ENCODE measurements at regions not wholly inside any gene's neighbourhood (a gene's known extent, or its start where the extent isn't known, plus 50 kb on each side); places are given as distances from the start of the nearest gene placed in this dataset.
"Not testable (repeated sequence)": the region's sequence is repeated elsewhere in the genome, so short reads cannot be mapped to it uniquely, and the experiment has no call there.

DNA sequence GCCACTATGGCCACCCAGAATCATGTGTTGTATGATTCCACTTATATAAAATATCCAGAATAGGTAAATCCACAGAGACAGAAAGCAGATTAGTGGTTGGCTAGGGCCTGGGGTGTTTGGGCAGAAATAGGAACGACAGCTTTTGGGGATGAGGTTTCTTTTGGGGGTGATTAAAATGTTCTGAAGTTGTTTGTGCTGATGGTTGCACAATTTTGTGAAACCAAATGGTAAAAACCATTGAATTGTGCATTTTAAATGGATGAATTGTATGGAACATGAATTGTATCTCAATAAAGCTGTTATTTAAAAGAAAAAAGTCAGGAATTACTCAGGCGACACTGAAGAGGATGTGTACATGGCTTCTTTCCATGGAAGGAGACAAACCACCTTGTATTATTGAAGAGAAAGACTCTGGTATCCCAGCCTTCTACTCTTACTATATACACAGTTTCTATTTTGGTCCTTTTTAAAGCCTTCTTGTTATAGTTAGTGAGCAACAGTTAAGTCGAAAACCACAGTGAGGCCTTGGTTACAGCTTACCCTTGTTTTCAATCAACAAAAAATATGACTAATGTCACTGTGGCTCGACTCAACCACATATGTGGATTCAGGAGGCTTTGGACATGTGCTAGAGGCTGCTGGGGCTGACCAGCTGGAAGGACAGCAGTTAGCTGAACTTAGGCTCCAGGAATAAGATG, 57.1 kb upstream of the KMT2E start:
- Histone ChIP-seq H3K4me3 (no peak overlapping the region), H3K27me3 (no peaks in the 10 kb centered on the region), H3K9me3 (no peaks in the 10 kb centered on the region), H3K27ac (no peak overlapping the region), H3K36me3 (no peaks in the 10 kb centered on the region), H3K4me1 (no peaks in the 10 kb centered on the region)
- intact Hi-C loops (cut with DNase I; ENCODE audit: low total_unique reads): no loop called here
- DNase-seq (ENCODE audit: low spot score in 2 of 2): no peak
- TF ChIP-seq POLR2AphosphoS5 (IDR thresholded peaks at IDR 0.05): no peak
- TF ChIP-seq, protein P1, sequence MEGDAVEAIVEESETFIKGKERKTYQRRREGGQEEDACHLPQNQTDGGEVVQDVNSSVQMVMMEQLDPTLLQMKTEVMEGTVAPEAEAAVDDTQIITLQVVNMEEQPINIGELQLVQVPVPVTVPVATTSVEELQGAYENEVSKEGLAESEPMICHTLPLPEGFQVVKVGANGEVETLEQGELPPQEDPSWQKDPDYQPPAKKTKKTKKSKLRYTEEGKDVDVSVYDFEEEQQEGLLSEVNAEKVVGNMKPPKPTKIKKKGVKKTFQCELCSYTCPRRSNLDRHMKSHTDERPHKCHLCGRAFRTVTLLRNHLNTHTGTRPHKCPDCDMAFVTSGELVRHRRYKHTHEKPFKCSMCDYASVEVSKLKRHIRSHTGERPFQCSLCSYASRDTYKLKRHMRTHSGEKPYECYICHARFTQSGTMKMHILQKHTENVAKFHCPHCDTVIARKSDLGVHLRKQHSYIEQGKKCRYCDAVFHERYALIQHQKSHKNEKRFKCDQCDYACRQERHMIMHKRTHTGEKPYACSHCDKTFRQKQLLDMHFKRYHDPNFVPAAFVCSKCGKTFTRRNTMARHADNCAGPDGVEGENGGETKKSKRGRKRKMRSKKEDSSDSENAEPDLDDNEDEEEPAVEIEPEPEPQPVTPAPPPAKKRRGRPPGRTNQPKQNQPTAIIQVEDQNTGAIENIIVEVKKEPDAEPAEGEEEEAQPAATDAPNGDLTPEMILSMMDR (IDR thresholded peaks at IDR 0.05): no peak
- TF ChIP-seq POLR2A (IDR thresholded peaks at IDR 0.05): no peak

GRCh38 chr7:104958371-104958865, 55.6 kb upstream of the KMT2E start:
- H3K27me3 ChIP-seq: no peaks in the 10 kb centered on the region
- H3K36me3 ChIP-seq: no peaks in the 10 kb centered on the region
- intact Hi-C loops (cut with DNase I; ENCODE audit: low total_unique reads): no loop called here
- H3K27ac ChIP-seq: no peak overlapping the region
- H3K4me1 ChIP-seq: no peaks in the 10 kb centered on the region
- no peaks in the 10 kb centered on the region for H3K9me3 ChIP-seq
- TF ChIP-seq POLR2AphosphoS5 (IDR thresholded peaks at IDR 0.05) (no peak), POLR2A (IDR thresholded peaks at IDR 0.05) (no peak)
- TF ChIP-seq, protein P1 (IDR thresholded peaks at IDR 0.05): no peak
- DNase-seq (ENCODE audit: low spot score in 2 of 2): no peak
- H3K4me3 ChIP-seq: no peak overlapping the region

- H3K27ac ChIP-seq, H3K4me1 ChIP-seq: not testable (repeated sequence)
Measured at GRCh38 chr7:104959483-104959882, 54.5 kb upstream of the KMT2E start.

DNA sequence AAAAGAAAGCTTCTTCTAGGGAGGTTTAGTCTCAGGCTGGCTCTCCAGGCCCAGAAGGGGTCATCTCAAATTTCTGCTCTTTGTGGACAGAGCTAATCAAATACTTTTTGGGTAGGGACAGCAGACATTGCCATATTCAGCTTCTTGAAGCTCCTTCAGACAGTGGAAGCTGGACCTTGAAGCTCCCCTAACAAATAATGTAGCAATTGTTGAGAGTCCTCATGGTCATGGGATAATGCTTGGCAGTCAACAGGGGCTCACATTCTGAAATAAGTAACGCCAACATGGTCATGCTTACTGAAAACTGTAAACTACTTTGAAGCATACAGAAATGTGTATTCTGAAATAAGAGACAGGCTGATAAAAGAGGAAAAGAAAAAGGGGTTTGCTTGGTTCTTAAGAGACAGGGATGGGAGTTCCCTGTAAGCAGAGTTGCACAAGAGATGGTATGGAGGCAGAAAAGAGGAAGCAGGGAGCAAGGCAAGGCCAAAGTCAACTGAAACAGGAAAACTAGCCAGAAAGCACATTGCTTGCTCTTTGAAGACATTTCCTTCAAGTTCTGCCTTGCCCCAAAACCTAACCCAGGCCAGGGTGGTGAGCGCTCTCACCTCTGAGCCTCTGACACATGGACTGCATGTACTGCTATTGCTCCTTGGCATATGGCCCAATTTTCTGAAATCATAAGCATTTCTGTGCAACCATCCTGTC, 53.1 kb upstream of the KMT2E start:
- Histone ChIP-seq H3K4me1 (no peaks in the 10 kb centered on the region), H3K27ac (peak overlapping the region in 1 of 2 donors; percentile 55), H3K4me3 (no peak overlapping the region), H3K27me3 (no peaks in the 10 kb centered on the region), H3K9me3 (no peaks in the 10 kb centered on the region), H3K36me3 (no peaks in the 10 kb centered on the region)
- TF ChIP-seq POLR2A (IDR thresholded peaks at IDR 0.05) (no peak), POLR2AphosphoS5 (IDR thresholded peaks at IDR 0.05) (peak in 1 of 3 donors; percentile 15)
- TF ChIP-seq, protein P1 (IDR thresholded peaks at IDR 0.05): no peak
- DNase-seq (ENCODE audit: low spot score in 2 of 2): no peak
- intact Hi-C loops (cut with DNase I; ENCODE audit: low total_unique reads): no loop called here

More at GRCh38 chr7:104959483-104959882, 54.5 kb upstream of the KMT2E start:
- intact Hi-C loops (cut with DNase I; ENCODE audit: low total_unique reads); H3K36me3 ChIP-seq; H3K4me3 ChIP-seq; H3K9me3 ChIP-seq; H3K27me3 ChIP-seq; DNase-seq (ENCODE audit: low spot score in 2 of 2): not testable (repeated sequence)

DNA sequence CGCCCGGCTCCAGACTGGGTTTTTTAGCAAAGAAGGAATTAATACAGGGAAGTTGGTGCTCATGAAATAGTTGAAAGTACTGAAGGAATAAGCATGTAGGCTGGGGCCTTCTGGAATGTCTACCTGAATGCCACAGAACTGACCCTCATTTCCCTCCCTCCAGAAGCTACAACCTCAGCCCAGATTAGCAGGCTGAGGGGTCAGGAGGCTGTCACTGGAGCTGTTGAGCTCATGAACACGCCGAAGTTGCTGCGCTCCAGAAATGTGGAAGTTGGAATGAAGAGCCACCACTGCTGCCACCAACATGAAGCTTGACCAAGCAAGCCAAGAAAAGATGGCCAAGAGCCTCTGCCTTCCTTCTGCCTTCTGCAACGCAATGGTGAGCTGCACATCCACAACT, 52.2 kb upstream of the KMT2E start:
- no peak for DNase-seq (ENCODE audit: low spot score in 2 of 2)
- TF ChIP-seq POLR2A (IDR thresholded peaks at IDR 0.05): no peak
- TF ChIP-seq, protein P1 (IDR thresholded peaks at IDR 0.05): no peak
- TF ChIP-seq POLR2AphosphoS5 (IDR thresholded peaks at IDR 0.05): no peak
- H3K27me3 ChIP-seq: no peaks in the 10 kb centered on the region
- H3K9me3 ChIP-seq: no peaks in the 10 kb centered on the region
- H3K27ac ChIP-seq: peak overlapping the region in 1 of 2 donors; percentile 25
- H3K4me3 ChIP-seq: no peak overlapping the region
- no peaks in the 10 kb centered on the region for H3K36me3 ChIP-seq
- H3K4me1 ChIP-seq: no peaks in the 10 kb centered on the region
- intact Hi-C loops (cut with DNase I; ENCODE audit: low total_unique reads): no loop called here
